OCI-LY7 (cell line): ENCODE measurements at regions not wholly inside any gene's neighbourhood (a gene's known extent, or its start where the extent isn't known, plus 50 kb on each side); places are given as distances from the start of the nearest gene placed in this dataset.

Experiments
- EZH2phosphoT487 ChIP-seq: fragments of 200-600 bp; sonication (generic); IDR thresholded peaks from 2 replicates; pipeline ENCODE4 v1.6.1; 2018; ENCODE audit warnings: low read depth, borderline replicate concordance, mild to moderate bottlenecking, mixed run types, antibody characterized with exemption, low read length, moderate library complexity, mixed read lengths
- TF ChIP-seq, protein P1 (sequence below): fragments of 200-600 bp; sonication (generic); conservative IDR thresholded peaks from 2 replicates; pipeline ENCODE4 v1.5.1; 2014; ENCODE audit warnings: mild to moderate bottlenecking, antibody characterized with exemption, low read length, moderate library complexity, mixed read lengths

DNA sequence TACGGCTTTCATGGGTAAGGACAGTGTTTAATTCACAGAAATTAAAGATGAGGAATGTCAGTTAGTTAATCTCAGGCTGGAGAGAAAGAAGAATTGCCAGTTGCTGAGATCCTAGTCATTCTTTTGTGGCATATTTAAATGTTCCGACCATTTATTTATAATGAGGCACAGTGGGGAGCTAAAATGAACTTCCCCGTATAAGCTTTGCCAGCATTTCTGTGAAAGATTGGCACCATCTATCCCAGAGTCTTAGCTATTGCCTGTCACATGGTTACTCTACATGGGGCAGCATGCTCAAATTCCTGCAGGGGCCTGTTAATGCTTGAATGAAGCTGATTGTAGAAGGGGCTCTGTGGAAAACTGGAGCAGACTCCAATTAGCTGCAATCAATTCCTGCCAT, 314.1 kb downstream of the PRELID2 start:
- TF ChIP-seq, protein P1, sequence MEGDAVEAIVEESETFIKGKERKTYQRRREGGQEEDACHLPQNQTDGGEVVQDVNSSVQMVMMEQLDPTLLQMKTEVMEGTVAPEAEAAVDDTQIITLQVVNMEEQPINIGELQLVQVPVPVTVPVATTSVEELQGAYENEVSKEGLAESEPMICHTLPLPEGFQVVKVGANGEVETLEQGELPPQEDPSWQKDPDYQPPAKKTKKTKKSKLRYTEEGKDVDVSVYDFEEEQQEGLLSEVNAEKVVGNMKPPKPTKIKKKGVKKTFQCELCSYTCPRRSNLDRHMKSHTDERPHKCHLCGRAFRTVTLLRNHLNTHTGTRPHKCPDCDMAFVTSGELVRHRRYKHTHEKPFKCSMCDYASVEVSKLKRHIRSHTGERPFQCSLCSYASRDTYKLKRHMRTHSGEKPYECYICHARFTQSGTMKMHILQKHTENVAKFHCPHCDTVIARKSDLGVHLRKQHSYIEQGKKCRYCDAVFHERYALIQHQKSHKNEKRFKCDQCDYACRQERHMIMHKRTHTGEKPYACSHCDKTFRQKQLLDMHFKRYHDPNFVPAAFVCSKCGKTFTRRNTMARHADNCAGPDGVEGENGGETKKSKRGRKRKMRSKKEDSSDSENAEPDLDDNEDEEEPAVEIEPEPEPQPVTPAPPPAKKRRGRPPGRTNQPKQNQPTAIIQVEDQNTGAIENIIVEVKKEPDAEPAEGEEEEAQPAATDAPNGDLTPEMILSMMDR: no peak
- TF ChIP-seq EZH2phosphoT487: no peak
